HS-27A (cell line): ENCODE measurements at regions not wholly inside any gene's neighbourhood (a gene's known extent, or its start where the extent isn't known, plus 50 kb on each side); places are given as distances from the start of the nearest gene placed in this dataset.
"Not testable (repeated sequence)": the region's sequence is repeated elsewhere in the genome, so short reads cannot be mapped to it uniquely, and the experiment has no call there.

Source experiments
- DNase-seq: peaks from one replicate; pipeline ENCODE4 v3.0.0-alpha.2; 2012; ENCODE audit warnings: low read depth, missing footprints

GRCh38 chr2:239657236-239657635, 256.4 kb upstream of the HDAC4 start:
- DNase-seq = no peak

- DNase-seq = no peak
Measured at GRCh38 chr2:239654266-239654665, 253.4 kb upstream of the HDAC4 start.

GRCh38 chr2:239651859-239652258, 251.0 kb upstream of the HDAC4 start:
- DNase-seq = no peak

GRCh38 chr2:239650674-239651073, 249.9 kb upstream of the HDAC4 start:
- DNase-seq = no peak

- DNase-seq = no peak
Measured at GRCh38 chr2:239649309-239649708, 248.5 kb upstream of the HDAC4 start.

GRCh38 chr2:239648607-239649006, 247.8 kb upstream of the HDAC4 start:
- no peak for DNase-seq

- DNase-seq = no peak
Measured at GRCh38 chr2:239647052-239647819, 246.4 kb upstream of the HDAC4 start.

GRCh38 chr2:239646184-239646583, 245.4 kb upstream of the HDAC4 start:
- DNase-seq = no peak

GRCh38 chr2:239644594-239644993, 243.8 kb upstream of the HDAC4 start:
- not testable (repeated sequence) for DNase-seq

- no peak for DNase-seq
Measured at GRCh38 chr2:239644011-239644410, 243.2 kb upstream of the HDAC4 start.

- no peak for DNase-seq
Measured at GRCh38 chr2:239642406-239643004, 241.7 kb upstream of the HDAC4 start.

GRCh38 chr2:239641904-239642303, 241.1 kb upstream of the HDAC4 start:
- DNase-seq = not testable (repeated sequence)

GRCh38 chr2:239640676-239641578, 240.1 kb upstream of the HDAC4 start:
- DNase-seq = no peak

- DNase-seq = no peak
Measured at GRCh38 chr2:239640210-239640609, 239.4 kb upstream of the HDAC4 start.

GRCh38 chr2:239639421-239640185, 238.8 kb upstream of the HDAC4 start:
- DNase-seq = no peak

GRCh38 chr2:239638376-239638775, 237.6 kb upstream of the HDAC4 start:
- DNase-seq = no peak

- no peak for DNase-seq
Measured at GRCh38 chr2:239636808-239637207, 236.0 kb upstream of the HDAC4 start.

- no peak for DNase-seq
Measured at GRCh38 chr2:239634769-239635168, 233.9 kb upstream of the HDAC4 start.

- DNase-seq = no peak
Measured at GRCh38 chr2:239630618-239631286, 229.9 kb upstream of the HDAC4 start.

GRCh38 chr2:239629926-239630617, 229.3 kb upstream of the HDAC4 start:
- DNase-seq = no peak
